NCI-H2227 (cell line): ENCODE measurements at regions not wholly inside any gene's neighbourhood (a gene's known extent, or its start where the extent isn't known, plus 50 kb on each side); places are given as distances from the start of the nearest gene placed in this dataset.
"Not testable (repeated sequence)": the region's sequence is repeated elsewhere in the genome, so short reads cannot be mapped to it uniquely, and the experiment has no call there.

Source experiments
- DNase-seq: peaks from one replicate; lab custom pipeline; 2025; ENCODE audit not compliant: unreplicated experiment; lab: John Stamatoyannopoulos, UW

- no peak for DNase-seq
Measured at GRCh38 chr1:65527190-65527589, 106.7 kb downstream of the LEPR start.

- no peak for DNase-seq
Measured at GRCh38 chr1:65527707-65528503, 107.4 kb downstream of the LEPR start.

GRCh38 chr1:65531972-65532570 lies 111.6 kb downstream of the LEPR start:
- no peak for DNase-seq

GRCh38 chr1:65535981-65536380 lies 115.5 kb downstream of the LEPR start:
- no peak for DNase-seq

- no peak for DNase-seq
Measured at GRCh38 chr1:65538086-65538485, 117.6 kb downstream of the LEPR start.

- no peak for DNase-seq
Measured at GRCh38 chr1:65538664-65539063, 118.2 kb downstream of the LEPR start.

GRCh38 chr1:65539266-65540131 lies 119.0 kb downstream of the LEPR start:
- no peak for DNase-seq

- DNase-seq, result no peak
Measured at GRCh38 chr1:65541161-65541560, 120.7 kb downstream of the LEPR start.

GRCh38 chr1:65541865-65542264 lies 121.4 kb downstream of the LEPR start:
- no peak for DNase-seq

GRCh38 chr1:65542592-65542991 lies 122.1 kb downstream of the LEPR start:
- not testable (repeated sequence) for DNase-seq

- DNase-seq, result not testable (repeated sequence)
Measured at GRCh38 chr1:65550306-65551010, 130.0 kb downstream of the LEPR start.

GRCh38 chr1:65552484-65552883 lies 132.0 kb downstream of the LEPR start:
- not testable (repeated sequence) for DNase-seq

GRCh38 chr1:65554086-65554764 lies 133.8 kb downstream of the LEPR start:
- not testable (repeated sequence) for DNase-seq

GRCh38 chr1:65554829-65555228 lies 134.4 kb downstream of the LEPR start:
- no peak for DNase-seq

GRCh38 chr1:65558215-65558614 lies 137.7 kb downstream of the LEPR start:
- no peak for DNase-seq

- peak; percentile 14 for DNase-seq
Measured at GRCh38 chr1:65564493-65564892, 144.0 kb downstream of the LEPR start.

- DNase-seq, result no peak
Measured at GRCh38 chr1:65568285-65568684, 147.8 kb downstream of the LEPR start.

GRCh38 chr1:65572701-65573421 lies 152.4 kb downstream of the LEPR start:
- DNase-seq, result no peak

- DNase-seq, result no peak
Measured at GRCh38 chr1:65577278-65577677, 156.8 kb downstream of the LEPR start.

- DNase-seq, result not testable (repeated sequence)
Measured at GRCh38 chr1:65577982-65578381, 157.5 kb downstream of the LEPR start.
